NOMO-1 treated with dmso at 0.1 percent for 144 hours (cell line): ENCODE measurements at regions not wholly inside any gene's neighbourhood (a gene's known extent, or its start where the extent isn't known, plus 50 kb on each side); places are given as distances from the start of the nearest gene placed in this dataset.
"Not testable (repeated sequence)": the region's sequence is repeated elsewhere in the genome, so short reads cannot be mapped to it uniquely, and the experiment has no call there.

ENCODE experiments used
- DNase-seq: peaks from one replicate; lab custom pipeline; 2025; ENCODE audit not compliant: unreplicated experiment; lab: John Stamatoyannopoulos, UW

- no peak for DNase-seq
These were observed 144.1 kb upstream of the PELI2 start for GRCh38 chr14:55973911-55974630.

GRCh38 chr14:55975281-55975910 lies 142.8 kb upstream of the PELI2 start:
- DNase-seq = no peak

- DNase-seq = no peak
These were observed 142.0 kb upstream of the PELI2 start for GRCh38 chr14:55976219-55976618.

GRCh38 chr14:55976655-55977054 lies 141.6 kb upstream of the PELI2 start:
- no peak for DNase-seq

- no peak for DNase-seq
These were observed 140.6 kb upstream of the PELI2 start for GRCh38 chr14:55977392-55978150.

- no peak for DNase-seq
These were observed 139.1 kb upstream of the PELI2 start for GRCh38 chr14:55979096-55979495.

- no peak for DNase-seq
These were observed 138.4 kb upstream of the PELI2 start for GRCh38 chr14:55979781-55980180.

- DNase-seq = no peak
These were observed 137.2 kb upstream of the PELI2 start for GRCh38 chr14:55980970-55981369.

- no peak for DNase-seq
These were observed 132.1 kb upstream of the PELI2 start for GRCh38 chr14:55986069-55986468.

GRCh38 chr14:56000846-56001245 lies 117.4 kb upstream of the PELI2 start:
- DNase-seq = no peak

- no peak for DNase-seq
These were observed 115.9 kb upstream of the PELI2 start for GRCh38 chr14:56002342-56002741.

GRCh38 chr14:56002876-56003625 lies 115.2 kb upstream of the PELI2 start:
- no peak for DNase-seq

GRCh38 chr14:56004323-56004722 lies 113.9 kb upstream of the PELI2 start:
- DNase-seq = no peak

- DNase-seq = peak; percentile 62
These were observed 113.4 kb upstream of the PELI2 start for GRCh38 chr14:56004786-56005185.

GRCh38 chr14:56005191-56006053 lies 112.8 kb upstream of the PELI2 start:
- no peak for DNase-seq

GRCh38 chr14:56007491-56007890 lies 110.7 kb upstream of the PELI2 start:
- not testable (repeated sequence) for DNase-seq

GRCh38 chr14:56008150-56008549 lies 110.1 kb upstream of the PELI2 start:
- DNase-seq = peak; percentile 5

- not testable (repeated sequence) for DNase-seq
These were observed 109.5 kb upstream of the PELI2 start for GRCh38 chr14:56008661-56009060.

- no peak for DNase-seq
These were observed 94.5 kb upstream of the PELI2 start for GRCh38 chr14:56023661-56024081.

- DNase-seq = no peak
These were observed 93.0 kb upstream of the PELI2 start for GRCh38 chr14:56025191-56025590.
